Activated T-helper 1 cell treated with anti-CD3 and anti-CD28 coated beads, Interleukin-12 subunit alpha, Interleukin-12 subunit beta, Interleukin-2, Interleukin-4 antibody, amounts not matched to agents 30 ng/mL and 10 ng/mL and 1 ng/mL, durations not matched to agents 14 hours and 24 hours and 36 hours (primary cell): ENCODE measurements at regions not wholly inside any gene's neighbourhood (a gene's known extent, or its start where the extent isn't known, plus 50 kb on each side); places are given as distances from the start of the nearest gene placed in this dataset.
"Not testable (repeated sequence)": the region's sequence is repeated elsewhere in the genome, so short reads cannot be mapped to it uniquely, and the experiment has no call there.

Source experiments
- DNase-seq: peaks from one replicate; pipeline ENCODE4 v3.0.0; 2021; ENCODE audit warnings: low spot score
- H3K27ac Mint-ChIP-seq: one replicate; pipeline ENCODE4 v1.8.0; 2021; ENCODE audit warnings: mild to moderate bottlenecking, mixed read lengths
- H3K27me3 Mint-ChIP-seq: one replicate; pipeline ENCODE4 v1.8.0; 2022; ENCODE audit warnings: mild to moderate bottlenecking, moderate library complexity, mixed read lengths; ENCODE audit not compliant: insufficient read depth
- H3K36me3 Mint-ChIP-seq: one replicate; pipeline ENCODE4 v1.8.0; 2021; ENCODE audit warnings: low read depth, mixed read lengths
- H3K4me1 Mint-ChIP-seq: one replicate; pipeline ENCODE4 v1.8.0; 2021; ENCODE audit warnings: low read depth, mixed read lengths
- H3K4me3 Mint-ChIP-seq: one replicate; pipeline ENCODE4 v1.8.0; 2021; ENCODE audit warnings: mild to moderate bottlenecking, moderate library complexity, mixed read lengths
- H3K9me3 Mint-ChIP-seq: one replicate; pipeline ENCODE4 v1.8.0; 2021; ENCODE audit warnings: mixed read lengths
- intact Hi-C: fragments of 100-400 bp; cut with micrococcal nuclease; formaldehyde crosslinking; loops from one replicate; pipeline ENCODE4 v1.15.1; 2024

GRCh38 chr17:21548236-21548635 is 144.1 kb upstream of the KCNJ18 start:
- H3K9me3 Mint-ChIP-seq: peaks cover 3% of the 10 kb centered on the region
- intact Hi-C loops: no loop called here
- H3K27me3 Mint-ChIP-seq: peaks cover 14% of the 10 kb centered on the region
- peaks cover 21% of the 10 kb centered on the region for H3K36me3 Mint-ChIP-seq
- no peak overlapping the region for H3K27ac Mint-ChIP-seq
- H3K4me3 Mint-ChIP-seq: no peak overlapping the region
- no peak for DNase-seq
- peaks cover 36% of the 10 kb centered on the region for H3K4me1 Mint-ChIP-seq

GRCh38 chr17:21549107-21549687 is 143.1 kb upstream of the KCNJ18 start:
- intact Hi-C loops: no loop called here
- H3K9me3 Mint-ChIP-seq: peaks cover 3% of the 10 kb centered on the region
- peaks cover 22% of the 10 kb centered on the region for H3K27me3 Mint-ChIP-seq
- H3K27ac Mint-ChIP-seq: peak overlapping the region; percentile 76
- H3K36me3 Mint-ChIP-seq: peaks cover 20% of the 10 kb centered on the region
- no peak for DNase-seq
- H3K4me1 Mint-ChIP-seq: peaks cover 36% of the 10 kb centered on the region
- peak overlapping the region; percentile 77 for H3K4me3 Mint-ChIP-seq

GRCh38 chr17:21550031-21550430 is 142.3 kb upstream of the KCNJ18 start:
- Mint-ChIP-seq H3K4me1 (peaks cover 36% of the 10 kb centered on the region), H3K36me3 (peaks cover 14% of the 10 kb centered on the region), H3K27ac (peak overlapping the region; percentile 78), H3K4me3 (peak overlapping the region; percentile 77), H3K27me3 (peaks cover 26% of the 10 kb centered on the region)
- not testable (repeated sequence) for H3K9me3 Mint-ChIP-seq, DNase-seq
- intact Hi-C loops: loop anchor here (2.0 to 10.0 kb wide), 5 partner anchors 37 to 1395 kb away; no protein-coding TSS in a partner anchor

GRCh38 chr17:21551081-21551881 is 141.0 kb upstream of the KCNJ18 start:
- peak; percentile 66 for DNase-seq
- H3K9me3 Mint-ChIP-seq: peaks cover 3% of the 10 kb centered on the region
- H3K27ac Mint-ChIP-seq: peak overlapping the region; percentile 64
- H3K27me3 Mint-ChIP-seq: peaks cover 29% of the 10 kb centered on the region
- intact Hi-C loops: loop anchor here (1.0 to 10.0 kb wide), 9 partner anchors 13 to 1396 kb away; partner anchors contain the start of gene MAP2K3
- H3K36me3 Mint-ChIP-seq: peaks cover 10% of the 10 kb centered on the region
- H3K4me1 Mint-ChIP-seq: peaks cover 27% of the 10 kb centered on the region
- peak overlapping the region; percentile 77 for H3K4me3 Mint-ChIP-seq

GRCh38 chr17:21558921-21559320 is 133.4 kb upstream of the KCNJ18 start:
- H3K36me3 Mint-ChIP-seq, DNase-seq, H3K9me3 Mint-ChIP-seq, H3K27ac Mint-ChIP-seq, H3K4me3 Mint-ChIP-seq, H3K4me1 Mint-ChIP-seq: not testable (repeated sequence)
- intact Hi-C loops: loop anchor here (10.0 kb wide), 1 partner anchor 1404 kb away; no protein-coding TSS in a partner anchor
- H3K27me3 Mint-ChIP-seq: peaks cover 17% of the 10 kb centered on the region

- Mint-ChIP-seq H3K36me3 (no peaks in the 10 kb centered on the region), H3K9me3 (peaks cover 2% of the 10 kb centered on the region), H3K4me3 (no peak overlapping the region), H3K27ac (no peak overlapping the region), H3K27me3 (peaks cover 19% of the 10 kb centered on the region), H3K4me1 (no peaks in the 10 kb centered on the region)
- intact Hi-C loops: no loop called here
- DNase-seq: no peak
Observed at GRCh38 chr17:21564262-21564661, 128.1 kb upstream of the KCNJ18 start.

GRCh38 chr17:21564757-21565156 is 127.6 kb upstream of the KCNJ18 start:
- intact Hi-C loops, H3K4me3 Mint-ChIP-seq, H3K27ac Mint-ChIP-seq, H3K4me1 Mint-ChIP-seq, DNase-seq, H3K36me3 Mint-ChIP-seq, H3K9me3 Mint-ChIP-seq: not testable (repeated sequence)
- peaks cover 19% of the 10 kb centered on the region for H3K27me3 Mint-ChIP-seq

GRCh38 chr17:21570427-21570826 is 121.9 kb upstream of the KCNJ18 start:
- H3K4me3 Mint-ChIP-seq, H3K27ac Mint-ChIP-seq, H3K4me1 Mint-ChIP-seq, H3K9me3 Mint-ChIP-seq, H3K36me3 Mint-ChIP-seq, intact Hi-C loops, DNase-seq: not testable (repeated sequence)
- H3K27me3 Mint-ChIP-seq: peaks cover 19% of the 10 kb centered on the region

GRCh38 chr17:21572148-21572547 is 120.2 kb upstream of the KCNJ18 start:
- DNase-seq, H3K4me3 Mint-ChIP-seq, H3K27ac Mint-ChIP-seq, H3K4me1 Mint-ChIP-seq, intact Hi-C loops, H3K9me3 Mint-ChIP-seq, H3K36me3 Mint-ChIP-seq: not testable (repeated sequence)
- peaks cover 13% of the 10 kb centered on the region for H3K27me3 Mint-ChIP-seq

- H3K27me3 Mint-ChIP-seq, H3K36me3 Mint-ChIP-seq, H3K9me3 Mint-ChIP-seq, DNase-seq, H3K4me1 Mint-ChIP-seq, H3K27ac Mint-ChIP-seq, intact Hi-C loops: not testable (repeated sequence)
- H3K4me3 Mint-ChIP-seq: peak overlapping the region; percentile 54
Observed at GRCh38 chr17:21573271-21573960, 118.9 kb upstream of the KCNJ18 start.

GRCh38 chr17:21573961-21574610 is 118.2 kb upstream of the KCNJ18 start:
- Mint-ChIP-seq H3K4me3 (peak overlapping the region; percentile 54), H3K9me3 (no peaks in the 10 kb centered on the region), H3K36me3 (no peaks in the 10 kb centered on the region), H3K4me1 (no peaks in the 10 kb centered on the region), H3K27me3 (peaks cover 6% of the 10 kb centered on the region), H3K27ac (no peak overlapping the region)
- peak; percentile 14 for DNase-seq
- intact Hi-C loops: no loop called here

GRCh38 chr17:21574611-21575255 is 117.6 kb upstream of the KCNJ18 start:
- H3K9me3 Mint-ChIP-seq, DNase-seq, H3K27ac Mint-ChIP-seq, H3K36me3 Mint-ChIP-seq, intact Hi-C loops, H3K4me3 Mint-ChIP-seq, H3K4me1 Mint-ChIP-seq, H3K27me3 Mint-ChIP-seq: not testable (repeated sequence)
